GM23338 (cell line): ENCODE measurements at regions not wholly inside any gene's neighbourhood (a gene's known extent, or its start where the extent isn't known, plus 50 kb on each side); places are given as distances from the start of the nearest gene placed in this dataset.

Experiments used
- ATAC-seq: fragments of 200-7000 bp; cut with Tn5 transposase; 3 replicates; pipeline ENCODE4 v1.9.1; 2020
- DNase-seq: peaks from one replicate; pipeline ENCODE4 v3.0.0-alpha.2; 2015; ENCODE audit warnings: low spot score
- H2AFZ ChIP-seq: fragments of 200-600 bp; sonication (generic); 2 replicates; pipeline ENCODE4 v1.8.0; 2016; ENCODE audit warnings: antibody characterized with exemption, mild to moderate bottlenecking, moderate library complexity
- H3F3A ChIP-seq: fragments of 200-600 bp; sonication (generic); replicated peaks from 2 replicates; pipeline ENCODE4 v1.8.0; 2017; ENCODE audit warnings: antibody characterized with exemption, mixed run types, low read depth
- H3K27ac ChIP-seq: fragments of 200-600 bp; sonication (generic); 2 replicates; pipeline ENCODE4 v1.6.1; 2016; ENCODE audit warnings: low read depth
- H3K27me3 ChIP-seq: fragments of 200-600 bp; sonication (generic); 2 replicates; pipeline ENCODE4 v1.8.0; 2016; ENCODE audit warnings: mild to moderate bottlenecking, mixed run types, moderate library complexity; ENCODE audit not compliant: insufficient read depth
- H3K36me3 ChIP-seq: fragments of 200-600 bp; sonication (generic); 2 replicates; pipeline ENCODE4 v1.8.0; 2016; ENCODE audit warnings: mild to moderate bottlenecking; ENCODE audit not compliant: insufficient read depth
- H3K4me1 ChIP-seq: fragments of 200-600 bp; sonication (generic); 2 replicates; pipeline ENCODE4 v1.8.0; 2016; ENCODE audit warnings: mild to moderate bottlenecking, moderate library complexity; ENCODE audit not compliant: insufficient read depth
- H3K4me2 ChIP-seq: fragments of 200-600 bp; sonication (generic); 2 replicates; pipeline ENCODE4 v1.7.1; 2017; ENCODE audit warnings: mixed run types
- H3K4me3 ChIP-seq: fragments of 200-600 bp; sonication (generic); 2 replicates; pipeline ENCODE4 v1.6.1; 2016; ENCODE audit warnings: mixed run types
- H3K79me2 ChIP-seq: fragments of 200-600 bp; sonication (generic); replicated peaks from 2 replicates; pipeline ENCODE4 v1.8.0; 2017; ENCODE audit warnings: mild to moderate bottlenecking; ENCODE audit not compliant: insufficient read depth
- H3K9me2 ChIP-seq: fragments of 200-600 bp; sonication (generic); 2 replicates; pipeline ENCODE4 v1.8.0; 2017; ENCODE audit not compliant: insufficient read depth
- H4K20me1 ChIP-seq: fragments of 200-600 bp; sonication (generic); replicated peaks from 2 replicates; pipeline ENCODE4 v1.8.0; 2017; ENCODE audit warnings: mild to moderate bottlenecking; ENCODE audit not compliant: insufficient read depth
- H3K27ac Mint-ChIP-seq: 2 replicates; pipeline ENCODE4 v1.8.0; 2020; ENCODE audit warnings: inconsistent platforms, mild to moderate bottlenecking, moderate library complexity, mixed read lengths
- H3K27me3 Mint-ChIP-seq: 3 replicates; pipeline ENCODE4 v1.8.0; 2022; ENCODE audit warnings: low read depth, mild to moderate bottlenecking, moderate library complexity, mixed read lengths, inconsistent platforms; ENCODE audit not compliant: insufficient read depth, poor library complexity
- H3K36me3 Mint-ChIP-seq: 3 replicates; pipeline ENCODE4 v1.8.0; 2021; ENCODE audit warnings: low read depth, mild to moderate bottlenecking, inconsistent platforms, moderate library complexity, mixed read lengths
- H3K4me1 Mint-ChIP-seq: 3 replicates; pipeline ENCODE4 v1.8.0; 2020; ENCODE audit warnings: mild to moderate bottlenecking, inconsistent platforms, mixed read lengths
- H3K4me3 Mint-ChIP-seq: 3 replicates; pipeline ENCODE4 v1.8.0; 2021; ENCODE audit warnings: moderate library complexity, mild to moderate bottlenecking, inconsistent platforms, mixed read lengths
- H3K9me3 Mint-ChIP-seq: 3 replicates; pipeline ENCODE4 v1.8.0; 2020; ENCODE audit warnings: moderate library complexity, mild to moderate bottlenecking, inconsistent platforms, mixed read lengths
- CREB1 ChIP-seq: fragments of 250-450 bp; sonication (Bioruptor Pico); IDR thresholded peaks from 2 replicates; pipeline ENCODE4 v1.5.0; 2020; ENCODE audit warnings: low read depth, mild to moderate bottlenecking, moderate library complexity
- EZH2 ChIP-seq: fragments of 200-600 bp; sonication (generic); IDR thresholded peaks from one replicate; pipeline ENCODE4 v1.8.0; 2017; ENCODE audit warnings: antibody characterized with exemption, mild to moderate bottlenecking, low read depth; ENCODE audit not compliant: unreplicated experiment
- EZH2phosphoT487 ChIP-seq: fragments of 200-600 bp; sonication (generic); IDR thresholded peaks from one replicate; pipeline ENCODE4 v1.8.1; 2018; ENCODE audit warnings: antibody characterized with exemption; ENCODE audit not compliant: unreplicated experiment
- JUNB ChIP-seq: IDR thresholded peaks from one replicate; pipeline ENCODE4 v1.6.1; 2016; ENCODE audit warnings: antibody characterized with exemption; ENCODE audit not compliant: unreplicated experiment
- NANOG ChIP-seq: IDR thresholded peaks from 2 replicates; pipeline ENCODE4 v1.6.1; 2016; ENCODE audit warnings: antibody characterized with exemption, borderline replicate concordance
- POLR2AphosphoS5 ChIP-seq: IDR thresholded peaks from 2 replicates; pipeline ENCODE4 v1.6.1; 2016; ENCODE audit warnings: antibody characterized with exemption, low read depth
- REST ChIP-seq: IDR thresholded peaks from one replicate; pipeline ENCODE4 v1.6.1; 2018; ENCODE audit warnings: antibody characterized with exemption; ENCODE audit not compliant: unreplicated experiment
- ZNF114 ChIP-seq: fragments of 250-450 bp; sonication (Bioruptor Pico); IDR thresholded peaks from 2 replicates; pipeline ENCODE4 v1.5.0; 2020; ENCODE audit warnings: mild to moderate bottlenecking, moderate library complexity
- ZNF331 ChIP-seq: fragments of 250-450 bp; sonication (Bioruptor Pico); IDR thresholded peaks from 2 replicates; pipeline ENCODE4 v1.5.0; 2020; ENCODE audit warnings: low read depth, mild to moderate bottlenecking, moderate library complexity
- ZNF462 ChIP-seq: fragments of 250-450 bp; sonication (Bioruptor Pico); IDR thresholded peaks from 2 replicates; pipeline ENCODE4 v1.5.0; 2020; ENCODE audit warnings: mild to moderate bottlenecking, moderate library complexity
- TF ChIP-seq, protein P1 (sequence below): IDR thresholded peaks from 2 replicates; pipeline ENCODE4 v1.6.1; 2016; ENCODE audit warnings: antibody characterized with exemption

GRCh38 chr1:185433667-185434066 lies 116.6 kb upstream of the IVNS1ABP start:
- Histone ChIP-seq H3K4me3 (no peak overlapping the region), H3K4me1 (no peaks in the 10 kb centered on the region), H3K27ac (no peak overlapping the region), H3K9me2 (peaks cover 5% of the 10 kb centered on the region), H4K20me1 (no peaks in the 10 kb centered on the region), H3F3A (no peaks in the 10 kb centered on the region), H3K79me2 (no peaks in the 10 kb centered on the region), H3K36me3 (no peaks in the 10 kb centered on the region), H2AFZ (no peak overlapping the region), H3K27me3 (no peaks in the 10 kb centered on the region), H3K4me2 (no peak overlapping the region)
- Mint-ChIP-seq H3K4me1 (no peaks in the 10 kb centered on the region), H3K27me3 (no peaks in the 10 kb centered on the region), H3K36me3 (no peaks in the 10 kb centered on the region), H3K27ac (no peak overlapping the region), H3K4me3 (no peak overlapping the region), H3K9me3 (no peaks in the 10 kb centered on the region)
- TF ChIP-seq EZH2 (no peak), POLR2AphosphoS5 (no peak), ZNF114 (CRISPR knock-in tag) (no peak), CREB1 (no peak), ZNF331 (CRISPR knock-in tag) (no peak), REST (no peak), ZNF462 (CRISPR knock-in tag) (no peak), EZH2phosphoT487 (no peak), JUNB (no peak), NANOG (no peak)
- TF ChIP-seq, protein P1, sequence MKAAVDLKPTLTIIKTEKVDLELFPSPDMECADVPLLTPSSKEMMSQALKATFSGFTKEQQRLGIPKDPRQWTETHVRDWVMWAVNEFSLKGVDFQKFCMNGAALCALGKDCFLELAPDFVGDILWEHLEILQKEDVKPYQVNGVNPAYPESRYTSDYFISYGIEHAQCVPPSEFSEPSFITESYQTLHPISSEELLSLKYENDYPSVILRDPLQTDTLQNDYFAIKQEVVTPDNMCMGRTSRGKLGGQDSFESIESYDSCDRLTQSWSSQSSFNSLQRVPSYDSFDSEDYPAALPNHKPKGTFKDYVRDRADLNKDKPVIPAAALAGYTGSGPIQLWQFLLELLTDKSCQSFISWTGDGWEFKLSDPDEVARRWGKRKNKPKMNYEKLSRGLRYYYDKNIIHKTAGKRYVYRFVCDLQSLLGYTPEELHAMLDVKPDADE = no peak
- ATAC-seq = no peak
- no peak for DNase-seq
